ENCODE measurements at regions not wholly inside any gene's neighbourhood (a gene's known extent, or its start where the extent isn't known, plus 50 kb on each side); places are given as distances from the start of the nearest gene placed in this dataset.

GRCh38 chr1:81499487-81499886 lies 301.2 kb upstream of the ADGRL2 start:
- TF ChIP-seq CTCF (IDR thresholded peaks at IDR 0.05; ENCODE audit: low read length) = no peak
- no peak for TF ChIP-seq EZH2 (IDR thresholded peaks at IDR 0.05; ENCODE audit: borderline replicate concordance, low read length)
